ENCODE measurements at regions not wholly inside any gene's neighbourhood (a gene's known extent, or its start where the extent isn't known, plus 50 kb on each side); places are given as distances from the start of the nearest gene placed in this dataset.

DNA sequence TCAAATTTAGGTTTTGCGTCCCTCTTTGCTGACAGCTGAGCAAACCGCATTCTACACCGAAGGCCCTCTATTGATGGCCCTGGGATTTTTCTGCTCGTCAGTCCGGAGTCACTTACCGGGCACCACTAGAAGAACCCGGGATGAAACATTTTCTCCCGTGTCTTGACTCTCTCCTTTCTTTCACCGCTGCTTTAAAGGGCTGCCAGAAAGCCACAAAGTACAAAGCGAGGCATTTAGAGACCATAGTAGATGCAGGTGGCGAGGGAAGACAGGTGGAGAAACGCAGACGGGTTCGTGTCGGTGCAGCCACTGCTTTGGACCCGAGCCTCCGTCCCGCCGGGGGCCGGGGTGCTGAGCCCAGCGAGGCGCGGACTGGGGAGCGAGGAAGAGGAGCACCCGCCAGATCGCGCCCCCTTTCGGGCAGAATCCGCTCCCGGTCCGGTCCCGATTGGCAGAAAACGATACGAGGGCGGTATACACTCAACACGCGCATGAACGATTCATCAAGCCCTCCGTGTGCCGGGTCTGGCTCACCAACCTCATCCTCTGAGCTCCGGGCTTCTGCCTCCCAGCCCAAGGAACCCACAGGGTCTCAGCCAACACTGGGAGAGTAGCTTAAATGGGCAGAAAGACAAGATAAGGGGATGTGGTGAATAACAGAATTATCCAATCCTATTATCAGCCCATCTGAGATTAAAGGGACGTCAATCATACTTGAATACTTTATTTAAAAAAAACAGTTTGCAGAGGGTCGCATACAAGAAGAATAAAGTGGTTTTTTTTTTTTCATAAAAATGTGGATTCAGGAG, 84.9 kb downstream of the TRIM27 start:
- DNase-seq (ENCODE audit: low read depth) = peak; percentile 82

- no peak for DNase-seq (ENCODE audit: low read depth)
Observed at GRCh38 chr6:28839443-28840120, 84.2 kb downstream of the TRIM27 start.

- DNase-seq (ENCODE audit: low read depth) = no peak
Observed at GRCh38 chr6:28841290-28841689, 82.5 kb downstream of the TRIM27 start.

DNA sequence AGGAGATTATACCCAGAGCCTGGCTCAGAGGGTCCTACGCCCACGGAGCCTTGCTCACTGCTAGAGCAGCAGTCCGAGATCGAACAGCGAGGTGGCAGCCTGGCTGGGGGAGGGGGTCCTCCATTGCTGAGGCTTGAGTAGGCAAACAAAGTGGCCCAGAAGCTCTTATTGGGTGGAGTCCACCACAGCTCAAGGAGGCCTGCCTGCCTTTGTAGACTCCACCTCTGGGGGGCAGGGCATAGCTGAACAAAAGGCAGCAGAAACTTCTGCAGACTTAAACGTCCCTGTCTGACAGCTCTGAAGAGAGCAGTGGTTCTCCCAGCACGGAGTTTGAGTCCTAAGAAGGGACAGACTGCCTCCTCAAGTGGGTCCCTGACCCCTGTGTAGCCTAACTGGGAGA, 75.0 kb downstream of the TRIM27 start:
- peak; percentile 39 for DNase-seq (ENCODE audit: low read depth)

Measured in stimulated activated CD4-positive, alpha-beta T cell treated with anti-CD3 and anti-CD28 coated beads, Interleukin-2, amount 100 ng/mL, for 4 hours (primary cell).